HepG2 (cell line): ENCODE measurements at regions not wholly inside any gene's neighbourhood (a gene's known extent, or its start where the extent isn't known, plus 50 kb on each side); places are given as distances from the start of the nearest gene placed in this dataset.
"Not testable (repeated sequence)": the region's sequence is repeated elsewhere in the genome, so short reads cannot be mapped to it uniquely, and the experiment has no call there.

Experiments
- ATAC-seq: fragments of 200-7000 bp; cut with Tn5 transposase; 3 replicates; pipeline ENCODE4 v1.9.1; 2020; ENCODE audit warnings: mild to moderate bottlenecking, moderate library complexity
- BruUV-seq: library from RNA; stranded (reverse); fragments of 400-500 nt; replicated peaks from 2 replicates; lab custom pipeline; 2021; lab: Mats Ljungman, UMichigan
- CTCF ChIA-PET: fragments of 300-600 bp; formaldehyde crosslinking; extraction: SDS; loops from one replicate; lab custom pipeline; 2021; ENCODE audit warnings: low total read pairs, inconsistent platforms, low intra/inter-chr PET ratio; lab: Yijun Ruan, JAX
- POLR2A ChIA-PET: fragments of 350-600 bp; sonication (Branson Sonifier 250); formaldehyde crosslinking; loops from one replicate; lab custom pipeline; 2020; ENCODE audit warnings: antibody characterized with exemption, inconsistent platforms; lab: Yijun Ruan, JAX
- DNase-seq: peaks from one replicate; pipeline ENCODE4 v3.0.0-alpha.2; 2015; ENCODE audit warnings: low spot score
- FAIRE-seq: peaks from 3 replicates; lab custom pipeline; 2011; peaks lifted over from hg19 to GRCh38; lab: Jason Lieb, UNC
- H2AFZ ChIP-seq: one replicate; pipeline ENCODE4 v1.6.1; 2011; ENCODE audit warnings: low read length, inconsistent platforms
- H3K27ac ChIP-seq: fragments of 300-600 bp; 3 replicates; pipeline ENCODE4 v1.8.0; 2011; ENCODE audit warnings: mixed run types, mild to moderate bottlenecking, mixed read lengths, low read length, inconsistent platforms; ENCODE audit not compliant: insufficient read depth; ENCODE audit errors: extremely low read length
- H3K27me3 ChIP-seq, 2 experiments: fragments of 200-600 bp in 1 of 2; 2 replicates in 1 of 2; 3 replicates in 1 of 2; pipeline versions ENCODE4 v1.6.0 to v1.8.0; 2011; ENCODE audit warnings: low read length in 2 of 2, mild to moderate bottlenecking in 2 of 2, moderate library complexity in 2 of 2, inconsistent platforms in 1 of 2; ENCODE audit not compliant: insufficient read depth in 2 of 2, control insufficient read depth in 1 of 2
- H3K36me3 ChIP-seq, 2 experiments: fragments of 200-600 bp in 1 of 2; replicated peaks in 1 of 2; 2 replicates in 1 of 2; 3 replicates in 1 of 2; pipeline versions ENCODE4 v1.5.1 to v1.8.0; 2011; ENCODE audit warnings: low read length in 2 of 2, inconsistent platforms in 1 of 2; ENCODE audit not compliant: insufficient read depth in 2 of 2, control insufficient read depth in 1 of 2
- H3K4me1 ChIP-seq: 2 replicates; pipeline ENCODE4 v1.5.1; 2012; ENCODE audit warnings: low read length, inconsistent platforms; ENCODE audit not compliant: insufficient read depth
- H3K4me2 ChIP-seq: 2 replicates; pipeline ENCODE4 v1.6.0; 2011; ENCODE audit warnings: low read depth, low read length, inconsistent platforms
- H3K4me3 ChIP-seq, 3 experiments: fragments of 200-600 bp in 1 of 3; sonication (generic), shearing (Covaris generic) in 1 of 3; replicated peaks in 1 of 3; 2 replicates each; pipeline ENCODE4 v1.5.1; 2011 to 2016; ENCODE audit warnings: low read length in 3 of 3, inconsistent platforms in 2 of 3, low read depth in 2 of 3, mild to moderate bottlenecking in 2 of 3, control low read depth in 1 of 3, mixed read lengths in 1 of 3; ENCODE audit not compliant: insufficient read depth in 1 of 3
- H3K79me2 ChIP-seq: one replicate; pipeline ENCODE4 v1.6.1; 2011; ENCODE audit warnings: low read length, inconsistent platforms; ENCODE audit not compliant: insufficient read depth
- H3K9ac ChIP-seq: 2 replicates; pipeline ENCODE4 v1.6.0; 2011; ENCODE audit warnings: mild to moderate bottlenecking, low read depth, low read length, inconsistent platforms; ENCODE audit not compliant: insufficient read depth
- H3K9me3 ChIP-seq: 2 replicates; pipeline ENCODE4 v1.5.1; 2012; ENCODE audit warnings: mild to moderate bottlenecking, low read length
- H4K20me1 ChIP-seq: 2 replicates; pipeline ENCODE4 v1.6.0; 2011; ENCODE audit warnings: inconsistent platforms, mild to moderate bottlenecking, low read length, moderate library complexity; ENCODE audit not compliant: insufficient read depth
- NONO ChIP-seq, 2 experiments: fragments of 450-650 bp in 1 of 2; sonication (generic) in 1 of 2; formaldehyde crosslinking in 1 of 2; IDR thresholded peaks in 1 of 2; conservative IDR thresholded peaks in 1 of 2; 2 replicates each; pipeline versions ENCODE4 v1.6.1 to v1.8.0; 2017 to 2022; ENCODE audit warnings: mild to moderate bottlenecking in 1 of 2, missing genetic modification reagents in 1 of 2, moderate library complexity in 1 of 2
- ZNF282 ChIP-seq: fragments of 450-650 bp; IDR thresholded peaks from 2 replicates; pipeline ENCODE4 v1.6.1; 2018; ENCODE audit not compliant: partially characterized antibody
- ZNF891 ChIP-seq: sonication (generic); formaldehyde crosslinking; IDR thresholded peaks from 2 replicates; pipeline ENCODE4 v1.5.0; 2020; ENCODE audit warnings: mild to moderate bottlenecking, missing genetic modification reagents
- WGBS: methylation state at CpG from one replicate; pipeline ENCODE4 v1.1.6; 2017; ENCODE audit warnings: low lambda C conversion rate; 5-methylcytosine and 5-hydroxymethylcytosine counted together
- in situ Hi-C: cut with HindIII; loops from 2 replicates; pipeline ENCODE4 v1.10.0; 2017; ENCODE audit warnings: low pct_unique_long_range_greater_than_20kb; ENCODE audit not compliant: extremely low pct_ligation_motif_present
- intact Hi-C: fragments of 100-400 bp; cut with micrococcal nuclease; formaldehyde crosslinking; loops from one replicate; pipeline ENCODE4 v1.10.0; 2022; ENCODE audit not compliant: unreplicated experiment
- TF ChIP-seq, protein P1 (sequence below): sonication (generic); formaldehyde crosslinking; IDR thresholded peaks from 2 replicates; pipeline ENCODE4 v1.8.0; 2022; ENCODE audit warnings: low read depth, missing genetic modification reagents
- TF ChIP-seq, protein P2 (sequence below): sonication (generic); formaldehyde crosslinking; IDR thresholded peaks from 2 replicates; pipeline ENCODE4 v1.5.0; 2020; ENCODE audit warnings: missing genetic modification reagents, mild to moderate bottlenecking, borderline replicate concordance

DNA sequence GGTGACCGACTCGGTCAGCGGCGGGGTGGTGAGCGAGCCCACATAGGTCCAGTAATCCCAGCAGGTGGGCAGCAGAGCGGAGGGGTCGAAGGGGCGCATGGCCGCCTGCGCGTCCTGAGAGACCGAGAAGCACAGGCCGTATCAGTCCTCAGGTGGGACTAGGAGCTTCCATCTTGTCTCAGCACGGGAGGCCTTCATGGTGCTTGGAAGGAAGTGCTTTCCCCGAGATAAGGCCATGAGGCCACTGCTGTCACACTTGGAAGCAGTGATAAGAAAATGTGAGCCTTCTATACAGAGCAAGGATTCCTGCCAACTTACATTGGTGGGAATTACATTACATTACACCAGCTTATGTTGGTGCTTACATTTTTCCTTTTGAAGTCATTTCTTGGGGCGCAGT lies 62.6 kb upstream of the METTL9 start:
- FAIRE-seq, in situ Hi-C loops, H3K4me2 ChIP-seq, DNase-seq, POLR2A ChIA-PET, H3K4me1 ChIP-seq, CTCF ChIA-PET, intact Hi-C loops, H3K27me3 ChIP-seq, H3K9me3 ChIP-seq, H4K20me1 ChIP-seq, ATAC-seq, BruUV-seq, H2AFZ ChIP-seq, H3K27ac ChIP-seq, H3K4me3 ChIP-seq, H3K9ac ChIP-seq, H3K36me3 ChIP-seq, H3K79me2 ChIP-seq: not testable (repeated sequence)
- 77% methylated on average over 12 of the region's 16 CpGs for WGBS

DNA sequence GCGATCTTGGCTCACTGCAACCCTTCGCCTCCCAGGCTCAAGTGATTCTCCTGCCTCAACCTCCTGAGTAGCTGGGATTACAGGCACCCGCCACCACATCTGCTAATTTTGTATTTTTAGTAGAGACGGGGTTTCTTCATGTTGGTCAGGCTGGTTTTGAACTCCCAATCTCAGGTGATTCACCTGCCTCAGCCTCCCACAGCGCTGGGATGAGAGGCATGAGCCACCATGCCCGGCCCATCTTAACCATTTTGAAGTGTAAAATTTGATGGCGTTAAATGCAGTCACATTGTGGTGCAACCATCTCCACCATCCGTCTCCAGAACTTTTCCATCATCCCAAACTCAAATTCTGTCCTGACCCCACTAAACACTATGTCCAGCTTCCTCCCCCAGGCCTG lies 61.8 kb upstream of the METTL9 start:
- CTCF ChIA-PET, H3K36me3 ChIP-seq, in situ Hi-C loops, H3K4me1 ChIP-seq, H3K4me2 ChIP-seq, POLR2A ChIA-PET, H2AFZ ChIP-seq, H3K27me3 ChIP-seq, FAIRE-seq, intact Hi-C loops, H3K4me3 ChIP-seq, H3K27ac ChIP-seq, H3K79me2 ChIP-seq, BruUV-seq, ATAC-seq, DNase-seq, H4K20me1 ChIP-seq, H3K9ac ChIP-seq, H3K9me3 ChIP-seq: not testable (repeated sequence)
- WGBS = 90% methylated on average over 8 of the region's 8 CpGs
- peak; percentile 43 for TF ChIP-seq ZNF282

DNA sequence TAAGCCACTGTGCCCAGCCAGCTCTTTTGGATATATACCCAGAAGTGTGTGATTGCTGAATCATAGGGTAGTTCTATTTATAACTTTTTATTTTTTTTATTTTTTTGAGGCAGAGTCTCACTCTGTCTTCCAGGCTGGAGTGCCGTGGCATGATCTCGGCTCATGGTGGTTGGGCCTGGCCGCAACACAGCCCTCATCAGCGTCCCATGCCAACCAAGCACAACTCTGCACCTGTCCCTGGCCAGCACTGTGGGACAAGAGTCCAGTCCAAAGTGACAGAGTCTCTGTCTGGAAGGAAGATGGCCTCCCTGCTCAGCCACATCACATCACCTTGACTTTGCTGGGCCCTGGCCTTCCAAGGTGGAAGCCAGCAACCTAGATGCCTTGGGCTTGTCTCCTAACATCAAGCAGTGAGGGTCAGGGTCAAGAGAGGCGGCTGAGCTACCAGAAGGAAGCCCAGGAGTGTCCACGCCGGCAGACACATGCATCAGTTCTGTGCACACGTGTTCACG lies 60.2 kb upstream of the METTL9 start:
- H3K4me3 ChIP-seq; H3K27ac ChIP-seq; BruUV-seq; H3K79me2 ChIP-seq; H3K9ac ChIP-seq; CTCF ChIA-PET; POLR2A ChIA-PET; FAIRE-seq; H3K4me2 ChIP-seq; H3K36me3 ChIP-seq; intact Hi-C loops; in situ Hi-C loops; H4K20me1 ChIP-seq; H3K9me3 ChIP-seq; H2AFZ ChIP-seq; DNase-seq; TF ChIP-seq NONO (CRISPR knock-in tag; conservative IDR thresholded peaks at IDR 0.05): not testable (repeated sequence)
- peak; percentile 9; the same call in 1 of the 3 replicates for ATAC-seq
- Histone ChIP-seq H3K4me1 (peaks cover 11% of the 10 kb centered on the region), H3K27me3 (peaks cover 7 to 14% of the 10 kb centered on the region in 2 experiments; a peak in 4 of 5 replicates)
- 60% methylated on average over 9 of the region's 9 CpGs for WGBS
- TF ChIP-seq, protein P1, sequence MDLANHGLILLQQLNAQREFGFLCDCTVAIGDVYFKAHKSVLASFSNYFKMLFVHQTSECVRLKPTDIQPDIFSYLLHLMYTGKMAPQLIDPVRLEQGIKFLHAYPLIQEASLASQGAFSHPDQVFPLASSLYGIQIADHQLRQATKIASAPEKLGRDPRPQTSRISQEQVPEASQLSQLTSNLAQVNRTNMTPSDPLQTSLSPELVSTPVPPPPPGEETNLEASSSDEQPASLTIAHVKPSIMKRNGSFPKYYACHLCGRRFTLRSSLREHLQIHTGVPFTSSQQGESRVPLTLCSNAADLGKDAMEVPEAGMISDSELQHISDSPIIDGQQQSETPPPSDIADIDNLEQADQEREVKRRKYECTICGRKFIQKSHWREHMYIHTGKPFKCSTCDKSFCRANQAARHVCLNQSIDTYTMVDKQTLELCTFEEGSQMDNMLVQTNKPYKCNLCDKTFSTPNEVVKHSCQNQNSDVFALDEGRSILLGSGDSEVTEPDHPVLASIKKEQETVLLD (CRISPR knock-in tag) = 0 out of 2 replicates have a peak, but pooled peaks have one; percentile 30
- TF ChIP-seq, protein P2, sequence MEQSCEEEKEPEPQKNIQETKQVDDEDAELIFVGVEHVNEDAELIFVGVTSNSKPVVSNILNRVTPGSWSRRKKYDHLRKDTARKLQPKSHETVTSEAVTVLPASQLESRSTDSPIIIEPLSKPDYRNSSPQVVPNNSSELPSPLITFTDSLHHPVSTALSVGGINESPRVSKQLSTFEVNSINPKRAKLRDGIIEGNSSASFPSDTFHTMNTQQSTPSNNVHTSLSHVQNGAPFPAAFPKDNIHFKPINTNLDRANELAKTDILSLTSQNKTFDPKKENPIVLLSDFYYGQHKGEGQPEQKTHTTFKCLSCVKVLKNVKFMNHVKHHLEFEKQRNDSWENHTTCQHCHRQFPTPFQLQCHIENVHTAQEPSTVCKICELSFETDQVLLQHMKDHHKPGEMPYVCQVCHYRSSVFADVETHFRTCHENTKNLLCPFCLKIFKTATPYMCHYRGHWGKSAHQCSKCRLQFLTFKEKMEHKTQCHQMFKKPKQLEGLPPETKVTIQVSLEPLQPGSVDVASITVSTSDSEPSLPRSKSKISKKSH (CRISPR knock-in tag) = peak; percentile 65; the same call in 1 of the 2 replicates
- TF ChIP-seq ZNF891 (CRISPR knock-in tag) (peak; percentile 59; the same call in 1 of the 2 replicates), NONO (IDR thresholded peaks at IDR 0.05) (0 out of 2 replicates have a peak, but pooled peaks have one; percentile 12)
